GM20000 (cell line): ENCODE measurements at regions not wholly inside any gene's neighbourhood (a gene's known extent, or its start where the extent isn't known, plus 50 kb on each side); places are given as distances from the start of the nearest gene placed in this dataset.

Experiments
- DNase-seq: peaks from one replicate; pipeline ENCODE4 v3.0.0; 2012; ENCODE audit warnings: low spot score
- CTCF ChIP-seq: IDR thresholded peaks from 2 replicates; pipeline ENCODE4 v1.5.1; 2012; ENCODE audit warnings: mild to moderate bottlenecking, control low read depth; ENCODE audit errors: extremely low read depth, missing control alignments

- DNase-seq: no peak
- TF ChIP-seq CTCF: no peak
Measured at GRCh38 chr20:17059465-17059864, 167.4 kb upstream of the PCSK2 start.

DNA sequence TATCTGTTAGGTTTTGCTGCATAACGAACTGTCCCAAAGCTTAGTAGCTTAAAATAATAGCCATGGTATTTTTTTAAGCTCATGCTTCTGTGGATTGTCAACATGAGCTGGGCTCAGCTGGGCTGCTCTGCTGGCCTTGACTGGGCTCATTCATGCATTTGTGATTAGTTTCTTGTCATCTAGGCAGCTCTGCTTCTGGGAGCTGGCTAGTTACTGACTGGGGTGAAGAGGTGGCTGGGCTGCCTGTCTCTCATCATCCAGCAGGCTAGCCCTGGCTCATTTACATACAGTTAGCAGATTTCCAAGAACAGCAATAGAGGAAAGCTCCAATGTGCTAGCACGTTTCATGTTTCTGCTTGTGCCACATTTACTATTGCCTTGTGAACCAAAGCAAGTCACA, 165.1 kb upstream of the PCSK2 start:
- no peak for TF ChIP-seq CTCF
- DNase-seq: no peak

DNA sequence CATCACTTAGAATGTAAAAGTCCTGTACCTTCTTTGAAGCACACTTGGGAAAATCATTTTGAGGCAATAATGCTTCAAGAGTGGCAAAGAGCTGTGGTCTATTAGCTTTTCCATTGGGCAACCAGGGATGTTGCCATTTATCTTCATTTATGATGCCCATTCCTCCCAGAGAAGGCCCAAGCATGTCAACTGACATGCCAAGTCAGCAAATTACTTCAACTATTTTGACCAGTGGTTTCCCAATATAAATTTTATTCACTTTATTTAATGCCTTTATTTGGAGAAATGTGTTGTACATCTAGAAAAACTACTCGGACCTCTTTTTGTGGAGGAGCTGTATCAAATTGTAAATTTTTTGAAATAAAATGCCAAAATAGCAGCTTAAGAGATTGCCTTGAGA, 164.1 kb upstream of the PCSK2 start:
- TF ChIP-seq CTCF: no peak
- no peak for DNase-seq

DNA sequence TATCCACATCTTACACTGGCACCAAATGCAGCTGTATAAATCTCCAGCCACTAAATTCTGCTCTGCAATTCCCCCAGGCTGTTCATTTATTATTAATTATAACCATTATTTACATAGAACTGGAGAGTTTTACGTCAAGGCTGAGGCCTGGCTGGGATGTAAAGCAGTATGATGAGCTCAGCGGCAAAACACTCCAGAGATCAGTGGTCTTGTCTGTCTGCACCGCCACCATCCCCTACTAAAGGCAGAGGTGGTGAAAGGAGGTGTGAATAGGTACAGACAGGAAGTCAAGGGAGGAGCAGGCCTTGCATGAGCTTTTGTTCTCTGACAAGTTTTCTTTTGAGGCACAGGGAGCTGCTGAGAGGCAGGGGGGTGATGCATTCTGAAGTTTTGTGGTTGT, 159.9 kb upstream of the PCSK2 start:
- DNase-seq: no peak
- TF ChIP-seq CTCF: no peak

- no peak for TF ChIP-seq CTCF
- DNase-seq: no peak
Measured at GRCh38 chr20:17068084-17068711, 158.6 kb upstream of the PCSK2 start.

GRCh38 chr20:17077030-17077429, 149.8 kb upstream of the PCSK2 start:
- no peak for TF ChIP-seq CTCF
- no peak for DNase-seq

- no peak for TF ChIP-seq CTCF
- DNase-seq: no peak
Measured at GRCh38 chr20:17083738-17084137, 143.1 kb upstream of the PCSK2 start.
